LNCAP (cell line): ENCODE measurements at regions not wholly inside any gene's neighbourhood (a gene's known extent, or its start where the extent isn't known, plus 50 kb on each side); places are given as distances from the start of the nearest gene placed in this dataset.

ENCODE experiments used
- TF ChIP-seq, protein P1 (sequence below): fragments of 450-650 bp; IDR thresholded peaks from 2 replicates; pipeline ENCODE4 v1.5.1; 2017; ENCODE audit warnings: mild to moderate bottlenecking

DNA sequence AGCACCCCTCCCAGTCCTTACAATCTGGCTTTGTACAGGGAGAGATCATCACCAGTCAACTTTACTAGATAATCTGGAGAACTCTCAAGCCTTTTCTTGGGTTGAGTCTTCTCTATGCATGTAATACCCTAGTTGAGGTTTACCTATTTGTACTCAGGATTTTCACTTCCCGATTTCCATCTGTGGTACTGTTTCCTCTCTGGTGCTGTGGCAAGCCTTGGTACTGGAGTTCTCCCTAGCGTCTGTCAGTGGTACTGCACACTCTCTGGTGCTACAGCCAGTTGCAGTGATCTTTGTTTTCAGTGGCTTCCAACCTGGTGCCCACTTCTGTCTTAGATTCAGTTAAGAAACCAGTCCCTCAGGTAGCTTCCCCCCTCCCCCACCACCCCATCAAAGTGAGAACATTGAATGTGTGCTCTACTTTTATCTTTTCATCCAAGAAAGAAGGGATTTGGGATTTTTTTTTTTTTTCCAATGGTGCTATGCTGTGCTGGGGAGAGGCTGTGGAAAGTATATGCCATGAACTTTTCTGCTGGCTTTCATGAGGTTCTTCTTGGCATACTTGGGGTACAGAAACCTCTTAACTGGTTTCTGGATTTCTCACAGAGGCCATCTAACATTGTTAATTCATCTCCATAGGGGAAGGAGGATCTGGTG is 69.4 kb upstream of the EVL start:
- TF ChIP-seq, protein P1, sequence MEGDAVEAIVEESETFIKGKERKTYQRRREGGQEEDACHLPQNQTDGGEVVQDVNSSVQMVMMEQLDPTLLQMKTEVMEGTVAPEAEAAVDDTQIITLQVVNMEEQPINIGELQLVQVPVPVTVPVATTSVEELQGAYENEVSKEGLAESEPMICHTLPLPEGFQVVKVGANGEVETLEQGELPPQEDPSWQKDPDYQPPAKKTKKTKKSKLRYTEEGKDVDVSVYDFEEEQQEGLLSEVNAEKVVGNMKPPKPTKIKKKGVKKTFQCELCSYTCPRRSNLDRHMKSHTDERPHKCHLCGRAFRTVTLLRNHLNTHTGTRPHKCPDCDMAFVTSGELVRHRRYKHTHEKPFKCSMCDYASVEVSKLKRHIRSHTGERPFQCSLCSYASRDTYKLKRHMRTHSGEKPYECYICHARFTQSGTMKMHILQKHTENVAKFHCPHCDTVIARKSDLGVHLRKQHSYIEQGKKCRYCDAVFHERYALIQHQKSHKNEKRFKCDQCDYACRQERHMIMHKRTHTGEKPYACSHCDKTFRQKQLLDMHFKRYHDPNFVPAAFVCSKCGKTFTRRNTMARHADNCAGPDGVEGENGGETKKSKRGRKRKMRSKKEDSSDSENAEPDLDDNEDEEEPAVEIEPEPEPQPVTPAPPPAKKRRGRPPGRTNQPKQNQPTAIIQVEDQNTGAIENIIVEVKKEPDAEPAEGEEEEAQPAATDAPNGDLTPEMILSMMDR = peak; percentile 67

DNA sequence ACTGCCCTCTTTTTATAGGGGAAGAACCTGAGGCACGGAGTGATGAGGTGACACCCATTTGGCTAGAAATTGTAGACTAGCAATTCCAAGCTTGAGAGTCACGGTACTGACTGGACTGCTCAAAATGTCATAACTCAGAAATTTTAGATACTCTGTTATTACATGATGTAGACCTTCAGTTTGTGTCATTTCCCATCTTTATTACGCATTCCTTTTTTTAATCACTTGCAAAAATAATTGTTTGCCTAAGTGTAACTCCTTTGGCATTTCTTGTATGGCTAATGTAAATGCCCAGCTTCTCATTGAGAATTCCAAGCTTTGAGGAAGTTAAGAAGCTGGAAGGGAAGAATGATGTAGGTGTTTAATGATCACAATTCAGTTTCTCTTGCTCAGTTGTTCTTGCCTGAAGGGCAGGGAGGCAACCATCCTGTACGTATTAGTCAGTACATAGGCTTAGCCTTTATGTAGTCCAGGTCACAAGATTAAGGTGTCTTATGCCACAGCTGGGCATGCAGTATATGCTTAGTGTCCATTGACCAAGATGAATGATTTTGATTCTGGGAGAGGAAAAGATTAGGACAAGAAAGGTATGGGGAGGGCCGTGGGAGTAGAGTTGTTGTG is 68.2 kb upstream of the EVL start:
- TF ChIP-seq, protein P1 = no peak

DNA sequence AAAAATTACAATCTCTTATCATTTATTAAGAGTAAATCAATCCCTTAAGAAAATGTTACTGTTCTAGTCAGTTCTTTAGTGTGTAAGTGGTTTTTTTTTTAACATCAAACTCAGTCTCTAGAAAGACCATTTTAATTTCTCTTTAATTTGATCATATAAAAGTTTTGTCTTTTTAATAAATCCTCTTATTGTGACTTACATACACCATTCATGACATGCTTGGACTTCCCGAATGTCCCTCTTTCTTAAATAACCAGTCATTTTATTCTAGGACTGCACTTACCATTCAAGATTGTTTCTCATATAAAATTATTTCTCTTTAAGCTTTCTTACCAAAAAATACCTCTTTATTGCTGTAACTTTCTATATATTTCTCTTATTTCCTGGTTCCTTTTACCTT is 60.8 kb upstream of the EVL start:
- TF ChIP-seq, protein P1 = no peak

DNA sequence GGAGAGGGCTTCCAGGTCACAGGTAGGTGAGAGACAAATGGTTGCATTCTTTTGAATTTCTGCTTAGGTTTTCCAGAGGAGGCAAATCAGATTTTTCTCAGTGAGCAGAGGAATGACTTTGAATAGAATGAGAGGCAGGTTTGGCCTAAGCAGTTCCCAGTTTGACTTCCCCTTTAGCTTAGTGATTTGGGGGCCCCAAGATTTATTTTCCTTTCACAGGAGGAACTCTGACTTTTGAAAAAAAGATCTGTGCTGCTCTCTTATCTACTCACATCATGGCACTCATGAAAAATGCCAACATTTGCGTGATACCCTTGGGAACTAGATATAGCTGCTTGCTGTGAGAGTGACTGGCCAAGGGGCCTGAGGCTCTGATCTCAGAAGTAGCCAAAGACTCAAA is 58.0 kb upstream of the EVL start:
- TF ChIP-seq, protein P1 = no peak

DNA sequence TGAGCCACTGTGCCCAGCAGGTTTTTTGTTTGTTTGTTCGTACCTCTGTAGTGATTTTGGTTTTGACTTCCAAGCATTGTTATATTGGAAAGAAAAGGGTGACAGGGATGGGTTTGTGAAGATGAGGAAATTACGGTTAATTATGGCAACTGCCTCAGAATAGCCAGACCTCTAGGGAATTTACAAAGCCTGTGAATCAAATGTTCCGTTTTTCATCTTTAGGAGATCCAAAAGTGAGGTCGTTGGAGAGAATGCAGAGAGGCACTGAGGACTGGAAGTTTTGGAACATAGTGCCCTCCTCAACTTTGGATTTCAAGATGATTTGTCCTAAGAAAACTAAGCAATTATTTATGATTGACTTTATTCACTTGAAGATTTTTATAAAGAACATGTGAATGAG is 54.5 kb upstream of the EVL start:
- TF ChIP-seq, protein P1 = no peak

DNA sequence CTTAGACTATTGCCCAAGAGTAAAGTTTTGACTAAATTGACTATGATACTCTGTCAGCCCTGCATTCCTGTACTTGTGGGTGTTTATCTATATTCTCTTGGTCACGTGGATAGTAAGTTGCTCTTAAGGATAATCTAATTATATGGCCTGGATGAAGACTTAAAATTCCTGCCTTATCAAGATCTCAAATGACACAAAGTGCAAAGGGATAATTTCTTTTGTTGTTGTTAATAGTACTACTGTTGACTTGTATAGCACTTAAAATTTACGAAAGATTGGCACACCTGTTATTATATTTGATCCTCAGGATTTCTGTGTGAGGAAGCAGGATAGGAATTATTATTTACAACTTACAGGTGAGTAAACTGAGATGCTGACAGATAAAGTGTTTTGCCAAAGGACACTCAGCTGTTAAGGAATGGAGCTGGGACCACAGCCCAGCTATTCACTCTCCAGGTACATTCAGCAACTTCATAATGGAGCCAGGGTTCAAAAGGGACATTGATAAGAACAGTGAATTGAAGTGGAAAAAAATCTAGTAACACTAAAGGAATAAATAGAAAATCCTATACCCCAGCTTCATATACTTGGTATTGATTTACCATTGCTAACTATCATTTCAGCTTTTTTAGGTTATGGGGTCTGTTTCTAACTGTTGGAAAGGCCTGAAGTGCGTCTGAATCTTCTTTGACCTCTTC is 53.4 kb upstream of the EVL start:
- TF ChIP-seq, protein P1 = no peak

DNA sequence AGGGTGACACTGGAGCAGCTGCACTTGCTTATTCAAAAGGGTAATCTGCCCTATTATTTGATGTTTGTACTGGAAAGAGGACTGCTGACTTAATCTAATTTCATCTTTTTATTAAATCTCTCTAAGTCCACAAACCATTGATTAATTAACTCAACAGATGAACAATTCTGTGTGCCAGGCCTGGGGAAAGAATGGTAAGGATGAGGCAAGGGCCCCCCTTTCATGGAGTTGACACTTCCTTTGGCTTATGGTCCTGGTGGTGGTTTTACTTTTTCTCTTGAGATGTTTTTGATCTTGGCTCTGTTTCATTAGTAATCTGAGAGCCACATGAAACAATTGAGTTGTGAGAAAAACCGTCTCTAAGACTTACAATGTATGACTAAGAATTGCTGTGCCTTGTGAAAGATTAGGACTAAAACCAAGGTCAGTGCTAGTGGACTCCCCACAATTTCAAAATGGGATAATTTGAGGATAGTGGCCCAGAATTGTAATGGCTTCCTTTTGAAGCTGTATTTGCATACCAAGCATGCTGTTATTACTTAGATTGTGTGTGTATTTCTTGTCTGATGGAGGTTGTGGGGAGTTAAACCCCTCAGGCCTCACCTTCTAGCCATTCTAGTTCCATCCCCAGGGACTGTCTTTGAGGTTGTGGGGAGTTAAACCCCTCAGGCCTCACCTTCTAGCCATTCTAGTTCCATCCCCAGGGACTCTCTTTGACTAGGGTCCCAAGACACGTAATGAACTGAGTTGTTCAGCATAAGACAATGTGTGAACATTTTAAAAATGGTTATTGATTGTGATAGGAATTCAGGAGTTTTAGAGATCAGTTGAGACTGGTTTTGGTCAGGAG is 52.5 kb upstream of the EVL start:
- TF ChIP-seq, protein P1 = no peak
